Suprapubic skin (tissue), 4 donors: ENCODE measurements at regions not wholly inside any gene's neighbourhood (a gene's known extent, or its start where the extent isn't known, plus 50 kb on each side); places are given as distances from the start of the nearest gene placed in this dataset.

ENCODE experiments used
- DNase-seq, 2 donors: peaks; one replicate each; pipeline ENCODE4 v3.0.0-alpha.2; 2019; ENCODE audit warnings: low spot score in 2 of 2
- H3K27ac ChIP-seq: fragments of 200-600 bp; sonication (generic); one replicate; pipeline ENCODE4 v1.5.1; 2019
- H3K27me3 ChIP-seq: fragments of 200-600 bp; sonication (generic); one replicate; pipeline ENCODE4 v1.5.1; 2019
- H3K36me3 ChIP-seq: fragments of 200-600 bp; sonication (generic); one replicate; pipeline ENCODE4 v1.5.1; 2019
- H3K4me1 ChIP-seq: fragments of 200-600 bp; sonication (generic); one replicate; pipeline ENCODE4 v1.5.1; 2019
- H3K4me3 ChIP-seq: fragments of 200-600 bp; sonication (generic); one replicate; pipeline ENCODE4 v1.5.1; 2019; ENCODE audit warnings: mild to moderate bottlenecking
- H3K9me3 ChIP-seq: fragments of 200-600 bp; sonication (generic); one replicate; pipeline ENCODE4 v1.5.1; 2019
- CTCF ChIP-seq, 2 donors: fragments of 200-600 bp in 1 of 2; fragments of 450-650 bp in 1 of 2; sonication (generic) in 1 of 2; IDR thresholded peaks; one replicate each; pipeline ENCODE4 v1.5.1; 2016 to 2019; ENCODE audit warnings: antibody characterized with exemption in 2 of 2, mild to moderate bottlenecking in 1 of 2, moderate library complexity in 1 of 2
- EP300 ChIP-seq: sonication (generic); formaldehyde crosslinking; IDR thresholded peaks from one replicate; pipeline ENCODE4 v1.6.1; 2017; ENCODE audit warnings: antibody characterized with exemption
- POLR2A ChIP-seq, 2 donors: fragments of 450-650 bp; IDR thresholded peaks; one replicate each; pipeline ENCODE4 v1.6.1; 2017; ENCODE audit warnings: antibody characterized with exemption in 2 of 2, mild to moderate bottlenecking in 2 of 2, moderate library complexity in 2 of 2
- POLR2AphosphoS5 ChIP-seq, 3 donors: sonication (generic); formaldehyde crosslinking; IDR thresholded peaks; one replicate each; pipeline ENCODE4 v1.6.1; 2017; ENCODE audit warnings: antibody characterized with exemption in 3 of 3
- WGBS: methylation state at CpG from one replicate; pipeline ENCODE4 v1.1.5; 2018; 5-methylcytosine and 5-hydroxymethylcytosine counted together

- no peak for DNase-seq
- no peak overlapping the region for H3K27ac ChIP-seq
- H3K36me3 ChIP-seq = no peaks in the 10 kb centered on the region
- H3K4me3 ChIP-seq = no peak overlapping the region
- H3K27me3 ChIP-seq = no peaks in the 10 kb centered on the region
- no peaks in the 10 kb centered on the region for H3K4me1 ChIP-seq
- no peaks in the 10 kb centered on the region for H3K9me3 ChIP-seq
- WGBS = 98% methylated on average over 5 of the region's 5 CpGs
- TF ChIP-seq POLR2AphosphoS5 (IDR thresholded peaks at IDR 0.05) (no peak), EP300 (no peak), CTCF (IDR thresholded peaks at IDR 0.05) (no peak), POLR2A (IDR thresholded peaks at IDR 0.05) (no peak)
Measured at GRCh38 chr12:91951571-91951970, 194.1 kb downstream of the BTG1 start.

GRCh38 chr12:91948504-91948903 lies 197.1 kb downstream of the BTG1 start:
- H3K27me3 ChIP-seq = no peaks in the 10 kb centered on the region
- no peaks in the 10 kb centered on the region for H3K9me3 ChIP-seq
- H3K4me1 ChIP-seq = no peaks in the 10 kb centered on the region
- H3K36me3 ChIP-seq = no peaks in the 10 kb centered on the region
- WGBS = 78% methylated on average over 3 of the region's 3 CpGs
- TF ChIP-seq POLR2A (IDR thresholded peaks at IDR 0.05) = no peak
- no peak for TF ChIP-seq CTCF (IDR thresholded peaks at IDR 0.05)
- no peak for TF ChIP-seq EP300
- no peak for TF ChIP-seq POLR2AphosphoS5 (IDR thresholded peaks at IDR 0.05)
- no peak for DNase-seq
- H3K4me3 ChIP-seq = no peak overlapping the region
- H3K27ac ChIP-seq = no peak overlapping the region

- Histone ChIP-seq H3K36me3 (no peaks in the 10 kb centered on the region), H3K27me3 (no peaks in the 10 kb centered on the region), H3K9me3 (no peaks in the 10 kb centered on the region), H3K4me3 (no peak overlapping the region), H3K27ac (no peak overlapping the region), H3K4me1 (no peaks in the 10 kb centered on the region)
- 83% methylated on average over 5 of the region's 5 CpGs for WGBS
- no peak for DNase-seq
- TF ChIP-seq EP300 = no peak
- no peak for TF ChIP-seq CTCF (IDR thresholded peaks at IDR 0.05)
- TF ChIP-seq POLR2A (IDR thresholded peaks at IDR 0.05) = no peak
- TF ChIP-seq POLR2AphosphoS5 (IDR thresholded peaks at IDR 0.05) = no peak
Measured at GRCh38 chr12:91947459-91947858, 198.2 kb downstream of the BTG1 start.

- WGBS = 84% methylated on average over 1 of the region's 1 CpG
- TF ChIP-seq POLR2A (IDR thresholded peaks at IDR 0.05) (no peak), CTCF (IDR thresholded peaks at IDR 0.05) (no peak), POLR2AphosphoS5 (IDR thresholded peaks at IDR 0.05) (no peak), EP300 (no peak)
Measured at GRCh38 chr12:91944637-91945036, 201.0 kb downstream of the BTG1 start.

GRCh38 chr12:91940826-91941570 lies 204.6 kb downstream of the BTG1 start:
- Histone ChIP-seq H3K27me3 (no peaks in the 10 kb centered on the region), H3K4me1 (peaks cover 7% of the 10 kb centered on the region), H3K27ac (no peak overlapping the region), H3K9me3 (no peaks in the 10 kb centered on the region), H3K4me3 (no peak overlapping the region), H3K36me3 (no peaks in the 10 kb centered on the region)
- no peak for DNase-seq
- 89% methylated on average over 1 of the region's 1 CpG for WGBS
- TF ChIP-seq EP300 (no peak), POLR2A (IDR thresholded peaks at IDR 0.05) (no peak), CTCF (IDR thresholded peaks at IDR 0.05) (no peak), POLR2AphosphoS5 (IDR thresholded peaks at IDR 0.05) (no peak)

More at GRCh38 chr12:91944637-91945036, 201.0 kb downstream of the BTG1 start:
- Histone ChIP-seq H3K4me1 (no peaks in the 10 kb centered on the region), H3K27me3 (no peaks in the 10 kb centered on the region), H3K36me3 (no peaks in the 10 kb centered on the region), H3K27ac (no peak overlapping the region), H3K9me3 (no peaks in the 10 kb centered on the region), H3K4me3 (no peak overlapping the region)
- DNase-seq = no peak
